ENCODE measurements at regions not wholly inside any gene's neighbourhood (a gene's known extent, or its start where the extent isn't known, plus 50 kb on each side); places are given as distances from the start of the nearest gene placed in this dataset.

GRCh38 chr10:45553613-45554012, 119.0 kb downstream of the ZFAND4 start:
- DNase-seq (ENCODE audit: low read depth in 2 of 2) = no peak
- no peak for TF ChIP-seq CTCF (IDR thresholded peaks at IDR 0.05; ENCODE audit: low read depth, low read length)
- H3K4me3 ChIP-seq (replicated peaks in 1 of 2; ENCODE audit: low read depth in 2 of 2, low read length in 2 of 2) = no peak overlapping the region

- no peak overlapping the region for H3K4me3 ChIP-seq (replicated peaks in 1 of 2; ENCODE audit: low read depth in 2 of 2, low read length in 2 of 2)
- no peak for TF ChIP-seq CTCF (IDR thresholded peaks at IDR 0.05; ENCODE audit: low read depth, low read length)
- DNase-seq (ENCODE audit: low read depth in 2 of 2) = no peak
These were observed 119.4 kb downstream of the ZFAND4 start for GRCh38 chr10:45553155-45553554.

- H3K4me3 ChIP-seq (replicated peaks in 1 of 2; ENCODE audit: low read depth in 2 of 2, low read length in 2 of 2) = no peak overlapping the region
- no peak for TF ChIP-seq CTCF (IDR thresholded peaks at IDR 0.05; ENCODE audit: low read depth, low read length)
- no peak for DNase-seq (ENCODE audit: low read depth in 2 of 2)
These were observed 120.1 kb downstream of the ZFAND4 start for GRCh38 chr10:45552476-45552875.

GRCh38 chr10:45550903-45551786, 121.4 kb downstream of the ZFAND4 start:
- DNase-seq (ENCODE audit: low read depth in 2 of 2) = no peak
- TF ChIP-seq CTCF (IDR thresholded peaks at IDR 0.05; ENCODE audit: low read depth, low read length) = no peak
- no peak overlapping the region for H3K4me3 ChIP-seq (replicated peaks in 1 of 2; ENCODE audit: low read depth in 2 of 2, low read length in 2 of 2)

GRCh38 chr10:45548068-45548467, 124.5 kb downstream of the ZFAND4 start:
- no peak for TF ChIP-seq CTCF (IDR thresholded peaks at IDR 0.05; ENCODE audit: low read depth, low read length)
- no peak for DNase-seq (ENCODE audit: low read depth in 2 of 2)
- H3K4me3 ChIP-seq (replicated peaks in 1 of 2; ENCODE audit: low read depth in 2 of 2, low read length in 2 of 2) = no peak overlapping the region

GRCh38 chr10:45547207-45547606, 125.4 kb downstream of the ZFAND4 start:
- no peak for DNase-seq (ENCODE audit: low read depth in 2 of 2)
- TF ChIP-seq CTCF (IDR thresholded peaks at IDR 0.05; ENCODE audit: low read depth, low read length) = no peak
- no peak overlapping the region for H3K4me3 ChIP-seq (replicated peaks in 1 of 2; ENCODE audit: low read depth in 2 of 2, low read length in 2 of 2)
